HCT116 (cell line): ENCODE measurements at regions not wholly inside any gene's neighbourhood (a gene's known extent, or its start where the extent isn't known, plus 50 kb on each side); places are given as distances from the start of the nearest gene placed in this dataset.

ENCODE experiments used
- ATAC-seq: fragments of 200-7000 bp; cut with Tn5 transposase; 2 replicates; pipeline ENCODE4 v1.9.1; 2020; ENCODE audit warnings: mild to moderate bottlenecking, moderate library complexity
- BruUV-seq: library from RNA; stranded (reverse); fragments of 400-500 nt; replicated peaks from 2 replicates; lab custom pipeline; 2021; lab: Mats Ljungman, UMichigan
- CTCF ChIA-PET: fragments of 300-600 bp; sonication (Branson Sonifier 250); formaldehyde crosslinking; loops from one replicate; lab custom pipeline; 2021; ENCODE audit warnings: antibody characterized with exemption; lab: Charles Lee
- POLR2A ChIA-PET: fragments of 300-600, 350-600 bp; sonication (Branson Sonifier 250); formaldehyde crosslinking; loops from one replicate; lab custom pipeline; 2021; ENCODE audit warnings: antibody characterized with exemption; lab: Charles Lee
- RAD21 ChIA-PET, 2 experiments: fragments of 300-600 bp; sonication (Branson Sonifier 250); formaldehyde crosslinking; loops; one replicate each; lab custom pipeline; 2023; ENCODE audit warnings: low total read pairs in 2 of 2; ENCODE audit not compliant: uncharacterized antibody in 2 of 2, unreplicated experiment in 2 of 2, low non-redundant PET in 1 of 2; lab: Charles Lee
- DNase-seq: peaks from one replicate; pipeline ENCODE4 v3.0.0-alpha.2; 2010; ENCODE audit warnings: low read depth, low spot score
- H2AFZ ChIP-seq: fragments of 200-600 bp; shearing (Covaris generic), sonication (generic); 2 replicates; pipeline ENCODE4 v1.6.1; 2017; ENCODE audit warnings: low read depth, mixed run types, mixed read lengths, antibody characterized with exemption, low read length; ENCODE audit not compliant: poor library complexity, severe bottlenecking
- H3K27ac ChIP-seq: 2 replicates; pipeline ENCODE4 v1.5.1; 2012; ENCODE audit warnings: low read depth, low read length
- H3K27me3 ChIP-seq: fragments of 200-600 bp; sonication (generic); 2 replicates; pipeline ENCODE4 v1.6.1; 2016; ENCODE audit warnings: mixed run types, low read length, mixed read lengths; ENCODE audit not compliant: insufficient read depth
- H3K36me3 ChIP-seq, 2 experiments: fragments of 200-500 bp in 1 of 2; fragments of 200-600 bp in 1 of 2; sonication (Bioruptor generic) in 1 of 2; sonication (generic) in 1 of 2; 2 replicates each; pipeline versions ENCODE4 v1.5.1 to v1.6.1; 2014 to 2016; ENCODE audit warnings: low read length in 2 of 2, inconsistent platforms in 1 of 2, mixed read lengths in 1 of 2, mixed run types in 1 of 2; ENCODE audit not compliant: insufficient read depth in 2 of 2, control insufficient read depth in 1 of 2
- H3K4me1 ChIP-seq, 2 experiments: fragments of 200-600 bp in 1 of 2; sonication (generic) in 1 of 2; 2 replicates each; pipeline versions ENCODE4 v1.5.1 to v1.6.1; 2012 to 2017; ENCODE audit warnings: low read length in 2 of 2, inconsistent platforms in 1 of 2, mild to moderate bottlenecking in 1 of 2, mixed read lengths in 1 of 2, mixed run types in 1 of 2, moderate library complexity in 1 of 2; ENCODE audit not compliant: insufficient read depth in 2 of 2, control insufficient read depth in 1 of 2
- H3K4me2 ChIP-seq: fragments of 200-600 bp; sonication (generic); 2 replicates; pipeline ENCODE4 v1.6.1; 2017; ENCODE audit warnings: mixed run types, low read length, mixed read lengths
- H3K4me3 ChIP-seq, 2 experiments: fragments of 200-600 bp in 1 of 2; sonication (generic) in 1 of 2; replicated peaks in 1 of 2; 2 replicates each; pipeline ENCODE4 v1.5.1; 2011 to 2016; ENCODE audit warnings: low read length in 2 of 2, control low read depth in 1 of 2, low read depth in 1 of 2, mild to moderate bottlenecking in 1 of 2, mixed read lengths in 1 of 2, mixed run types in 1 of 2
- H3K79me2 ChIP-seq: fragments of 200-600 bp; sonication (generic); 2 replicates; pipeline ENCODE4 v1.6.1; 2017; ENCODE audit warnings: mild to moderate bottlenecking, mixed run types, low read length, moderate library complexity, mixed read lengths; ENCODE audit not compliant: insufficient read depth
- H3K9ac ChIP-seq: fragments of 200-600 bp; sonication (generic); 2 replicates; pipeline ENCODE4 v1.6.1; 2016; ENCODE audit warnings: low read length, mixed read lengths
- H3K9me2 ChIP-seq: fragments of 200-600 bp; sonication (generic), shearing (Covaris generic); 2 replicates; pipeline ENCODE4 v1.6.1; 2017; ENCODE audit warnings: mixed run types, mild to moderate bottlenecking, moderate library complexity; ENCODE audit not compliant: insufficient read depth
- H3K9me3 ChIP-seq, 2 experiments: fragments of 200-500 bp in 1 of 2; fragments of 200-600 bp in 1 of 2; sonication (Bioruptor generic) in 1 of 2; sonication (generic) in 1 of 2; 2 replicates each; pipeline ENCODE4 v1.6.1; 2014 to 2017; ENCODE audit warnings: low read length in 2 of 2, mixed read lengths in 2 of 2, inconsistent platforms in 1 of 2, low read depth in 1 of 2, mild to moderate bottlenecking in 1 of 2, mixed run types in 1 of 2, moderate library complexity in 1 of 2; ENCODE audit not compliant: control insufficient read depth in 1 of 2, insufficient read depth in 1 of 2
- H4K20me1 ChIP-seq: fragments of 200-600 bp; sonication (generic), shearing (Covaris generic); 2 replicates; pipeline ENCODE4 v1.6.1; 2017; ENCODE audit warnings: mixed run types, mild to moderate bottlenecking, moderate library complexity; ENCODE audit not compliant: insufficient read depth
- CBX3 ChIP-seq: IDR thresholded peaks from 2 replicates; pipeline ENCODE4 v1.6.1; 2012; ENCODE audit warnings: low read depth
- CEBPB ChIP-seq: IDR thresholded peaks from 2 replicates; pipeline ENCODE4 v1.6.1; 2012; ENCODE audit warnings: low read depth
- EGR1 ChIP-seq: IDR thresholded peaks from 2 replicates; pipeline ENCODE4 v1.6.1; 2012; ENCODE audit warnings: low read depth
- ELF1 ChIP-seq: IDR thresholded peaks from 2 replicates; pipeline ENCODE4 v1.6.1; 2012; ENCODE audit warnings: low read depth, borderline replicate concordance
- EZH2 ChIP-seq: fragments of 200-600 bp; sonication (generic); IDR thresholded peaks from 2 replicates; pipeline ENCODE4 v1.6.1; 2017; ENCODE audit warnings: antibody characterized with exemption, mixed run types
- EZH2phosphoT487 ChIP-seq: fragments of 200-600 bp; IDR thresholded peaks from 2 replicates; pipeline ENCODE4 v1.6.1; 2018; ENCODE audit warnings: antibody characterized with exemption, borderline replicate concordance
- JUND ChIP-seq: IDR thresholded peaks from 2 replicates; pipeline ENCODE4 v1.6.1; 2012
- POLR2A ChIP-seq: IDR thresholded peaks from 2 replicates; pipeline ENCODE4 v1.7.0; 2011; ENCODE audit warnings: borderline replicate concordance; ENCODE audit not compliant: insufficient read depth, insufficient read length; ENCODE audit errors: extremely low read depth
- RAD21 ChIP-seq: IDR thresholded peaks from 2 replicates; pipeline ENCODE4 v1.6.1; 2012; ENCODE audit warnings: low read depth, mild to moderate bottlenecking
- SP1 ChIP-seq: IDR thresholded peaks from 2 replicates; pipeline ENCODE4 v1.6.1; 2012; ENCODE audit warnings: low read depth
- SRF ChIP-seq: IDR thresholded peaks from 2 replicates; pipeline ENCODE4 v1.6.1; 2012; ENCODE audit warnings: low read depth
- TCF7L2 ChIP-seq: IDR thresholded peaks from 2 replicates; pipeline ENCODE4 v1.7.0; 2011; ENCODE audit warnings: borderline replicate concordance, inconsistent platforms; ENCODE audit not compliant: insufficient read depth, insufficient read length; ENCODE audit errors: extremely low read depth
- YY1 ChIP-seq: IDR thresholded peaks from 2 replicates; pipeline ENCODE4 v1.6.1; 2011; ENCODE audit warnings: low read length, low read depth, moderate library complexity, mild to moderate bottlenecking; ENCODE audit not compliant: insufficient replicate concordance; ENCODE audit errors: extremely low read depth
- ZFX ChIP-seq: fragments of 450-650 bp; IDR thresholded peaks from 2 replicates; pipeline ENCODE4 v1.6.1; 2017
- intact Hi-C: fragments of 100-400 bp; cut with micrococcal nuclease; formaldehyde crosslinking; loops from 2 replicates; pipeline ENCODE4 v1.10.0; 2022
- TF ChIP-seq, protein P1 (sequence below): IDR thresholded peaks from 2 replicates; pipeline ENCODE4 v1.6.1; 2012; ENCODE audit warnings: low read depth
- TF ChIP-seq, protein P2 (sequence below): IDR thresholded peaks from 2 replicates; pipeline ENCODE4 v1.6.1; 2012

GRCh38 chr3:4158329-4158728 is 144.8 kb upstream of the SETMAR start:
- CTCF ChIA-PET, result no interaction called here
- H3K27me3 ChIP-seq, result no peaks in the 10 kb centered on the region
- H3K36me3 ChIP-seq, result no peaks in the 10 kb centered on the region
- TF ChIP-seq EZH2, result no peak
- no peak for TF ChIP-seq CEBPB
- TF ChIP-seq ZFX, result no peak
- no peak for TF ChIP-seq TCF7L2
- no peak for TF ChIP-seq RAD21
- no peak for TF ChIP-seq CBX3
- no peak for TF ChIP-seq YY1
- TF ChIP-seq EGR1, result no peak
- TF ChIP-seq, protein P1, sequence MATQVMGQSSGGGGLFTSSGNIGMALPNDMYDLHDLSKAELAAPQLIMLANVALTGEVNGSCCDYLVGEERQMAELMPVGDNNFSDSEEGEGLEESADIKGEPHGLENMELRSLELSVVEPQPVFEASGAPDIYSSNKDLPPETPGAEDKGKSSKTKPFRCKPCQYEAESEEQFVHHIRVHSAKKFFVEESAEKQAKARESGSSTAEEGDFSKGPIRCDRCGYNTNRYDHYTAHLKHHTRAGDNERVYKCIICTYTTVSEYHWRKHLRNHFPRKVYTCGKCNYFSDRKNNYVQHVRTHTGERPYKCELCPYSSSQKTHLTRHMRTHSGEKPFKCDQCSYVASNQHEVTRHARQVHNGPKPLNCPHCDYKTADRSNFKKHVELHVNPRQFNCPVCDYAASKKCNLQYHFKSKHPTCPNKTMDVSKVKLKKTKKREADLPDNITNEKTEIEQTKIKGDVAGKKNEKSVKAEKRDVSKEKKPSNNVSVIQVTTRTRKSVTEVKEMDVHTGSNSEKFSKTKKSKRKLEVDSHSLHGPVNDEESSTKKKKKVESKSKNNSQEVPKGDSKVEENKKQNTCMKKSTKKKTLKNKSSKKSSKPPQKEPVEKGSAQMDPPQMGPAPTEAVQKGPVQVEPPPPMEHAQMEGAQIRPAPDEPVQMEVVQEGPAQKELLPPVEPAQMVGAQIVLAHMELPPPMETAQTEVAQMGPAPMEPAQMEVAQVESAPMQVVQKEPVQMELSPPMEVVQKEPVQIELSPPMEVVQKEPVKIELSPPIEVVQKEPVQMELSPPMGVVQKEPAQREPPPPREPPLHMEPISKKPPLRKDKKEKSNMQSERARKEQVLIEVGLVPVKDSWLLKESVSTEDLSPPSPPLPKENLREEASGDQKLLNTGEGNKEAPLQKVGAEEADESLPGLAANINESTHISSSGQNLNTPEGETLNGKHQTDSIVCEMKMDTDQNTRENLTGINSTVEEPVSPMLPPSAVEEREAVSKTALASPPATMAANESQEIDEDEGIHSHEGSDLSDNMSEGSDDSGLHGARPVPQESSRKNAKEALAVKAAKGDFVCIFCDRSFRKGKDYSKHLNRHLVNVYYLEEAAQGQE, result no peak
- no peak for TF ChIP-seq JUND
- no peak for TF ChIP-seq SRF
- TF ChIP-seq SP1, result no peak
- no peak for TF ChIP-seq ELF1
- TF ChIP-seq EZH2phosphoT487, result no peak
- TF ChIP-seq, protein P2, sequence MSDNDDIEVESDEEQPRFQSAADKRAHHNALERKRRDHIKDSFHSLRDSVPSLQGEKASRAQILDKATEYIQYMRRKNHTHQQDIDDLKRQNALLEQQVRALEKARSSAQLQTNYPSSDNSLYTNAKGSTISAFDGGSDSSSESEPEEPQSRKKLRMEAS, result no peak
- TF ChIP-seq POLR2A, result no peak
- TF ChIP-seq, all 23 proteins: peak for 0
- no peaks in the 10 kb centered on the region for H3K9me2 ChIP-seq
- H3K4me2 ChIP-seq, result no peak overlapping the region
- intact Hi-C loops, result no loop called here
- H3K4me1 ChIP-seq, result no peaks in the 10 kb centered on the region
- no peak overlapping the region for H3K9ac ChIP-seq
- DNase-seq (no peak), ATAC-seq (no peak)
- ChIA-PET RAD21 (no interaction called here), POLR2A (no interaction called here)
- H3K9me3 ChIP-seq, result no peaks in the 10 kb centered on the region
- BruUV-seq, result no TSS peak
- H3K79me2 ChIP-seq, result no peaks in the 10 kb centered on the region
- no peak overlapping the region for H3K4me3 ChIP-seq
- H3K27ac ChIP-seq, result no peak overlapping the region
- H4K20me1 ChIP-seq, result no peaks in the 10 kb centered on the region
- no peak overlapping the region for H2AFZ ChIP-seq
